ENCODE measurements at regions not wholly inside any gene's neighbourhood (a gene's known extent, or its start where the extent isn't known, plus 50 kb on each side); places are given as distances from the start of the nearest gene placed in this dataset.
A peak's percentile ranks its signal among the peaks of the same experiment; 100 is the strongest.

DNA sequence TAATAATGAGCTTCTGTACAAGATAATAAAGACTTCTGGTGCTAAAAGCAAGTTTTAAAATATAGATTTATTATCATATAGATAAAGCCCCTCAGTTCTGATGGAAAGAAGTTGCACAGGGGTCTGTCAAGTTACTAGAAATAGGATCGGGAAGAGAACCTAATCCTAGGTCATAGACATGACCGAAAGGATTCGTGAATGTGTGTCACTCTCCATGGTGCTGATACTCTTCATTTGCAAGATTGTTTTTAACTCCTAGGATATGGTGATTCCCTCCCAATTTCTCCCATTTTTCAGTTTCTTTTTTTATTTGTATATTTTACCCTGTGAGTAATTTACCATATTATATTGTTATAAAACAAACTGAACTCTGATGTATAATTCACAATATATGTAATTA lies 58.9 kb upstream of the CTNNA2 start:
- DNase-seq = no peak

DNA sequence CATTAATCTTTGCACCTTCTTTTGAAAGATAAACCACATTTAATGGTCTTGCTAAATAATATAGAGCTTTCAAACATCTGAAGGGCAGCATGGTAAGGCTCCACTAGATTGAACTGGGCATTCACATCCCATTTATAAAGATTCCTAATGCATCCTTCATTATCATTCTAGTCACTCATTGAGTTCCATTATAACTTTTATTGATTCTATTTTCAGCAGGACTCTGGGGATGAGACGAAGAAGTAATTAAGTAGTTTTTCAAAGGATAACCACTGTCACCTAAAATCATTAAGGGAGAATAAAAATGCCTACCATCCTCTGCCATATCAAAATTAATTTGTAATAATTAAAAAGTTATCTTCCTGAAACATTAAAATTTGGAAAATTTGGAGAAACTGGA lies 60.2 kb upstream of the CTNNA2 start:
- no peak for DNase-seq

DNA sequence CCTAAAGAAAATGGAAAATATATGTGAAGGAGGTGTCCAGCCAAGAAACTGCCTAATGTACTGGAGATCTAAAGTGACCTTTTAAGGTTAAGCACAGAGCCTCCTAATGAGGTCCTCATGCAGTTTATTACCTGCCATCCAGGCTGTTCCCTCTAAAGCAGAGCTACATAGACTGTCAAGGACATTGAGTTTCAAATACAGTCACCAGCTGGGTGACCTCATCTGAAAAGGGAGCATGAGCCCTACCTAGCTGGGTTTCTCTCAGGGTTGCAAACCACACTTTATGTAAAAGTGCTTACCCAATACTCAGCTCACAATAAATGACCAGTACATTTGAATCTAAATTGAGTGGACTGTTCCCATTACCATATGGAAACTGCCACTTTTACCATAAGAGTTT lies 65.4 kb upstream of the CTNNA2 start:
- DNase-seq = no peak

DNA sequence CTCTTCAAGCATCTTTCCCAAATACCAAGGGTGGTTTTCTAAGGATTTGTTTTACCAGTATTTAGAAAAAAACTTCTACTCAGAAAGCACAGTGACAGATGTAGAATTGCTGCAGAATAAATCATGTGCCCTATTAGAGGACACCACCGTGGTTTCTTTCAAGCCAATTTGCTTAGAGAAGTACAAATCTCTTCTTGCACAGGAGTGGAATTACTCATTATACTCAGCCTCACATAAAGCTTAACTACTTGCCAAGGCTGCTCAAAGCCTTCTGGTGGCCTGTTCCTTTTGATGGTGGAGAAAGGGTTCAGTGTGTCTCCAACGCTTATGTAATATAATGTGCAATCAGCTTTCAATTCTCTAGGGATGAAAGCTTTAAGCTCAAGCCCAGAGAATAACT lies 66.5 kb upstream of the CTNNA2 start:
- no peak for DNase-seq

DNA sequence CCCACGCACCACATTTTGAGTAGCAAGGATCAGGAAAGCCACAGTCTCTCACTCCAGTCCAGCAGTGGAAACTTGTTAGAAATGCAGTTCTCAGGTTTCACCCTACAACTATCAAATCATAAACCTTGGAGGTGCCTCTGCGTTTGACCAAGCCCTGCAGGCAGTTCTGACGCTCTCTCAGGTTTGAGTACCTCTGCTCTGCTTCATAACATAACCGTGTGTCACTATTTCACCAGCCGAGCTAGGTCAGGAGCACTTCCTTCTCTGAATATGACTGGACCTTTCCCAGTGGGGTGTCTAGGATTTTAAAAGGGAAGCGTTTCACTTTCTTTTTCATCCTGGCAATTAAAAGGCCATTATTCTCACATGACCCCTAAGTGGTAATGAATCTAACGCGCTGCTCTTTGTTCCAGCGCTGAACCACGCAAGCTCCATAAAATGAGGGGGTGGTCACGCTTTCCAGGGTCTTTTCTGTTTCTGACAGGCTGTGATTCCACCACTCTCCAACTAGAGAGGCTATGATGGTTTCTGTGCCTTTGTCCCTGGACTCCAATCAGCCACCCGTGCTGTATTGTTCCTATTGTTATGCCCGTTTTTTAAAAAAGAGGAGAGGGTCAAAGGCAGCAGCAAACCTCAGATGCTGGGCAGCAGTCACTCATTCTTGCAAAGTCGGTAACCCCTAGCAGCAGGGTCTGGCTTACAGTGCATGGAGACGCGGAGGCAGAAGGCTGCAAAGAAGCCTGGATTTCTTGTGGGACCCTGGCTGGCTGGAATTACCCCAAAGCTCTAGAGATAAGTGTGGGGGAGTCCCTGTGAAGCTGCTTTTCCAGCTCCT lies 75.2 kb upstream of the CTNNA2 start:
- no peak for DNase-seq

DNA sequence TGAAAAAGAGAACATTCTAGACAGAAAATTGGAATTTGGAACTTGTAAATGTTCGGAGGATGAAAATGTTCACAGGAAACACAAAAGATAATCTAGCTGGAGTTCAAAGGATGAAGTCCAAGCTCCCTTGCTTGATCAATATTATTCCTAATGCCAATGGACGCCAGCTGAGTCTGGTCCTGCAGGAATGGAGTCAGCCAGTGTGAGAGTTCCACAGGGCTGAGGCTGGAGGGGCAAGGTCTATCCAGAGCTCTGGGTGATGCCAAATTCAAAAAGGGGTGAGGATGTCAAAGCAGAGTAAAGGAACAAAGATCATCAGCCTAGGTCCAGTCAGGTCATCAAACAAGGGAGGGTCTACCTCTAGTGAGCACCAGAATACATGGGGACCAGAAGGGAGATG lies 78.5 kb upstream of the CTNNA2 start:
- DNase-seq = no peak

DNA sequence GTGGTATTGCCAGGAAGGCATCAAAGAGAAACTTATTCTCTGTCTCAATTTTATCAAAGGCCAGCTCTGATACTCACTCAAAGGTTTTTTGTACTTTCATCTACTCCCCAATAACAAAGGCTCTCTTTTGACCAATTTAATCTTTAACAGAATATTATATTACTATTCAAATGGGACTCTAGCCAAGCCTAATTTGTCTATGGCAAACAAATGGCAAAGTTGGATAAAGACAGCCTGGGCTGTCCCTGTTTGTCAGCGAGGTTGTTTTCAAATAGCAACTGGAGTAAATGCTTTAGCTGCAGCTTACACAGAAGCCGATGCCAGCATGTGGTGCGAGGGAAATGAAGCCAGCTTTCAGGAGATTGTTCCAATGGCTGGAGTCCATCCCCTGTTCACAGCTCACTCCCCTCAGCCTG lies 80.1 kb upstream of the CTNNA2 start:
- DNase-seq = no peak

DNA sequence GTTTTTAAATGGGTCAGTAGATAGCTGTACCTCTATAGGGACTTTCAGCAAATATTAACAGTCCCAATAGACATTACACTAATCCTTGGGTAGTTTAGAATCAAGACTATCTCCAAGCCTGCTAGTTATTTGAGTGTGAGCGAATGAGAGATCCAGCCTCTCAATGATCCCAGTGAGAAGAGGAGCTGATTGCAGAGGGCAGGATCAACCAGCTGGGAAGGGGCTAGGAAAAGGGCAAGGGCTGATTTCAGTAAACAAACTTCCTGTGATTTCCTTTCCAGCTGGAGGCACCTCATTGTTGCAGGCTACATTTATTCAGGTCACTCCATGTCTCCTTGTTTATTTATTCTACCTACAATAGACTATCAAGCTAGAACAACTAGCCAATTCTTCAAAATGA lies 84.1 kb upstream of the CTNNA2 start:
- no peak for DNase-seq

DNA sequence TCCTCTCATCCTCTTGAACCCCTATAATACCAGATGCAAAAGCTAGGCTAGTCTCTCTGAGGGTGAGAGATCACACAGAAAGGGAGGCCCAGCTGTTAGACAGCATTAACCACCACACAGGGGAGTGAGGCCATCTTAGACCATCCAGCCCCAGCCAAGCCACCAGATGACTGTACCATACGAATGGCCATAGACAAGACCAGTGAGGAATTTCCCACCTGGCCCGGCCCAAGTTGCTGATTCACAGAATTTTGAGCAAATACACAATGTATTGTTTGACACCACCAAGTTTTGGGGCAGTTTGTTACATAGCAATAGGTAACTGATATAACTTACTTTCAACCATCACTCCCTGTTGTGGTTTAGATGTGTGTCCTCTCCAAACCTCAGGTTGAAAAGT lies 98.2 kb upstream of the CTNNA2 start:
- DNase-seq = no peak

DNA sequence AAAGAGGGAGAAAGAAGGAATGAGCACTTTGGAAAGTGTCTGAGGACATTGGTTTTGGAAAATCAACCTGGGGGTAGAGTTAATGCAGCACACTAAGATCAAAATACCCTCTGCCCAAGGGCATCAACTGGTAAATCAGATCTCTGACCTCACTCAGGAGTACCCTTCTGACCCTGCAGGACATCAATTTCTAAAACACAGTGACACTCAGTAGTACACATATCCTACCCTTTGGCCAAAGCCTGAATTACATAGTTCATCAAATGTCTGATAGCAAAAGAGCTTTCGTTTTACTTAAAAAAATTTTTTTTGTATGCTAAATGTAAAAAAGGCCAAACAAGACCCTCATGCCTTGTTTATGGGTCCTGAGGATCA lies 118.4 kb upstream of the CTNNA2 start:
- no peak for DNase-seq

DNA sequence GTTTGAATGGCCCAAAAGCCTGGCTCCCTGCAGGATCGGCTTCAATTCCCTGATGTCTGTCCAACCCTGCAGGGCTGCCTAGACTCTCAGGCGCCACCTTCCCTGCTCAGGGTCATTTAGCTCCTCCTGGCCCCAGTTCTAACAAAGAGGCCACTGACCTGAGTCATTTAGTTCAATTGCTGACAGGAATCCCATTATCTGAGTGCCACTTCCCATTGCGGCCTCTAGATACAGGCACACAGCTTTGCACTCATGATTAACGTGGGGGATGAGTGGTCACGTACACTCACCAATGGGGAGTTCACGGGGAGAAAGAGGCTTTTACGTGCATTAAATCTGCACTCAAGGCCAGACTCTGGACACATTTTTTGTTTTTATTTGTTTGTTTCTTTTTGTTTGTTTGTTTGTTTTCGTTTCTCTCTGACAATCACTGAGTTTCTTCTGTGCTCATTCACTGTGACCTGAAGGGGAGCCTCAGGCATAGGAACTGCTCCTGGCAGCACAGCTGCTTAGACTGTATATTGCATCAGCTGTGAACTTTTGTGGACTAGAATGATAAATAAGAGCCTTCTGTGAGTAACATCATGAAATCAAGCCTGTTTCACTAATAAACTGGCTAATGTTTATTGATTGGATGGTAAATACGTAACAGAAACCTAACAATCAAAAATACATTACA lies 118.9 kb upstream of the CTNNA2 start:
- DNase-seq = no peak

DNA sequence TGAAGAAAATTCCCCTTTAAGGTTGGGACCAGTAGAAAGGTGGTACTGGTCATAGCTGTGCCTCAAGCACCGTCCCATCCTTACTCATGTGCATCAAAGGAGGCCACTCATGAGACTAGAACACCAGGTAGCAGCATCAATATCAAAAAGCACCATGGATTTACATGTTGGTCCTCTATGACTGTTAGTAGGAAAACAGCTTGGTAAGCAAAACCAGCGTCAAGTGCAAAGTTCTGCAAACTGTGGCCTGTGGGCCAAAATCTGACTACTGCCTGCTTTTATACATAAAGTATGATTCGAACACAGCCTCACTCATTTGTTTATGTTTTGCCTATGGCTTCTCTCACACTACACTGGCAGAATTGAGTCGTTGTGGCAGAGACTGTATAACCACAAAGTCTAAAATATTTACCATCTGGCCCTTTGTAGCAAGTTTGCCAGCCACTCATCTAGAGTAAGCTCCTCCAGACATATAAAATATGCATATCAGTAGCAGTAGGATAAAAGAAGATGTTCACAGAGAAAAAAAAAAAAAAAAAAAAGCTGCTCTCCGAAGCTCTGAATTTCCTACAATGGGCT lies 119.7 kb upstream of the CTNNA2 start:
- DNase-seq = no peak

DNA sequence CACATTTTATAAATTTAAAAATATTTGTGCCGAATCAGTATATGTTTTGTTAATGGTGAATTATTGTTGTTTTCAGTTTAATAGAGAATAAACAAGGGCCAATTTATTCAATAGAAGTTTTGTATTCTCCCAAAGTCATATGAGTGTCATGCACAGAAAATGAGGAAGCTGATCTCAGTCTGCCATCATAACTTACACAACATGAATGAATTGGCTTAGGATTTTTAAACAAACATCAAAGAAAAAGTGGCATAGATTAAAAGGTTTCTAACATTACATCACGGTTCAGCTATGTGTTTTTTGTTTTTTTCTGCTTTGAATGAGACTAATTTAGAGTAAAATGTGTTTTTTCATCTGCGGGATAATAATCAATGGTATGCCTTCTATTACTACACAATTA lies 123.4 kb upstream of the CTNNA2 start:
- DNase-seq = no peak

DNA sequence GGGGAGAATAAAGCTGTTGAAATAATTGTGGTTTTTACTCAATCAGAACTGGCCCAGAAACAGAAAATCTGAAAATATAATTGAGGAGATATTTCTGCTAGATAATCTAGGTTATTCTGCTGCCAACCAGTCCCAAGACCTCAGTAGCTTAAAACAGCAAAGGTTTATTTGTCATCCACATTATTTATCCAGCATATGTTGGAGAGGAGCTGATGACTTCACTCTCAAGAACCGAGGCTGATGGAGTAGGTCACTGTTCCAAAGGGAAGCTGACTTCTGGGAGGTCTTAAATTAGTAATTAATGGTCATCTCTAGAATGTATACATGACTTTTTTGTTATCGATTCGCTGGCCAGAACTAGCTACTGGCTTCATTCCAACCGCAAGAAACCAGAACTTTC lies 124.8 kb upstream of the CTNNA2 start:
- no peak for DNase-seq

DNA sequence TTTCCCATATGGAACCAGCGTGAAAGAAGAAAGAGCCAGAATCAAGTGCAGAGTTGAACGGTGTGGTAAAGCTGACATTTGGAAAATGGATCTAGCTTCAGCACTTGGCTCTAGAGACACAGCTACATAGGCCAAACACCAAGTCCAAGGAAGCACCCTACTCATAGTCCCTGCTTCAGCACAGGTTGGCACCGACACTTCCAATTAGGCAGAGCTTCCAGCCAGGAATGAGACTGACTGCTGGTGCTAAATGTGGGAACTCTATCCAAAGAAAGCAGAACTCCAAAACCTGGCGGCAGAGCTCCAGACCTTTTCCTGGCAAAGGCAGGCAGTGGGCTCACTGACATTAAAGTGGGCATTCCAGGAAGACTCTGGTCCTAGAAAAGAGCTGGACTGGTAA lies 125.4 kb upstream of the CTNNA2 start:
- no peak for DNase-seq

DNA sequence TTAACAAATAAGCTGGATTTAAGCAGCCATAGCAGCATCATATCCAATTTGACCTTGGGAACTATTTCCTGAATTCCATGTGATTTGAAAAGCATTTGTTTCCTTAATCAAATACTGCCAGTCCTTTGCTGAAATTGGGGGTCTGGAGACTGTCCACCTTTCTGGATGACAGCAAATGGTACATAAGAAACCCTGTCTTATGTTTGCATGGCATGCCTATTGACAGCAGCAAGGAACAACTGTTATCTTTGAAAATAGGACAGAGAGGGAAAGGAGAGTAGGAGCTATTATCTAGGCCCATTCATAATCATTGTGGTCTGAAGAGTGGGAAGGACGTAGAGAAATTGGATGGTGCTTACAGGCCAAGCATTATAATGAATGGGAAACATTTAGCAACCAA lies 129.2 kb upstream of the CTNNA2 start:
- DNase-seq = no peak

DNA sequence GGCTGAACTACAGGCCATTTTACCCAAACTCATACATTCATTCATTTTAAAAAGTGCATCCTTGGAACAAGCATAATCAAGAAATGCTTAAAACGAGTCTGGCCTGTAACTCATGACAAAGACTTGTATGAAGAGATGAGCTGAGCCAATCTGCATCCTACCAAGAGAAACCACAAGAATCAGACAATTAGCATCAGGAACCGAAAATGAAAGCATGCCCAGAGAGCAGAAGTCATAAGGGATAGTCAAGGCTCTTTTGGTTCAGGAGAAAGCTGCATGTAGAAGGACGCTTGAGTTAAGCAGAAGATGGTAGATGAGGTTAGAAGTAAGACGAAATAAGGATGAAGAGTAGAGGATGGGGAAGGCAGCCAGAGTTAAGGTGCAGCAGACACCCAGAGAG lies 137.0 kb upstream of the CTNNA2 start:
- no peak for DNase-seq

DNA sequence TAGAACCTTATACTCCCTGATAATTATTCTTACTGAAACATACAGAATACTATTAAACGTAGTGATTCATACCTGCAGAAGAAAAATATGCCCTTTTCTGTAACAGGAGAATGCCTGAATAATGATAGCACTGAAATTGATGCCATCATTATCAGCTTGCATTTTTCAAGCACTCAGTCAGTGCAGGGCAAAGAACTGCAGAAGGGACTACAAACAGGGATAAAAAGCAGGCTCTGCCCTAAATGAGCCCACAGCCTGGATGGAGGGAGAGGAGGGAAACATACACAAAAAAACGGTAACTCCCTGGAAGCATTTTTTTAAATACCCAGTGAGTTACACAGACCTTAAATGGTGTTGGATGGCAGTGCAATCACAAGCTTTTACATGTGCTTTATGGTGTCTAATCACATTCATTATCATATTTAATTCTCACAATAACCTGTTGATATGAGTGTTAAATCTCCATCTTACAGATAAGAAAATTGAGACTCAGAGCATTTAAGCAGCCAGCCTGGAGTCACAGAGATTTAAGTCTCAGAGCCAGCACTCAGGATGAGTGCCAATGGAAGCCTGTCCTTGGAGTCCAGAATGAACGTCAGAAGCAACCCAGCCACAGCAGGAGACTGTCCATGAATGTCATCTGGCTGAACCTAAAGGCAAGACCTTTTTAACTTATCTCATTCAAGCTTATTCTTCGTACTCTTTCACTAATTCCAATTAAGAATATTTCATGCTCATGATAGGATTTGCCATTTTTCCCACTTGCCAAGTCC lies 139.3 kb upstream of the CTNNA2 start:
- no peak for DNase-seq

DNA sequence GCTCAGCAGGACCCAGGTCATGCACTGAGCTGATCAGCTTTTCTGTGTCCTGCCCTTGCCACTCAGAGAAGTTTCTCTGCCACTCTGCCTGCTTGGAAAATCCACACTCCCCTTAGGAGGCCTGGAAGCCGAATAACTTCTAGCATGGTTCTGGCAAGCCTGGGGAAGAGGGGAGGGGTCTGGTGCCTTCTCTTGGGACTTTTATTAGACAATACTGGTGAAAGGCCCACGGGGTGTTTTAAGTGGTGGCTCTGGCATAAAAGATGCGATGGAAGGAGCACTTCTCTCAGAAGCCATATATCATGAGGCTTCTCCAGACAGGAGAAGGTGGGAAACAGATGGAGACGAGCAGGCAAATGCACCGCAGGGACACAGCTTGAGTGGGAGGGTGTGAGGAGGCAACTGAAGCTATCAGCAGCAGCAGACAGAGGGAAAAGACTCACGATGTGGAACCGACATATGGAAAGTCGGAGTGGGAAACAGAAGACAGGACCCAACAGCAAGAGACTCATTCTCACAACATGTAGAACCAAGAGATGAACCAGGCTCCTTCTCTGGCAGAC lies 141.8 kb upstream of the CTNNA2 start:
- no peak for DNase-seq

DNA sequence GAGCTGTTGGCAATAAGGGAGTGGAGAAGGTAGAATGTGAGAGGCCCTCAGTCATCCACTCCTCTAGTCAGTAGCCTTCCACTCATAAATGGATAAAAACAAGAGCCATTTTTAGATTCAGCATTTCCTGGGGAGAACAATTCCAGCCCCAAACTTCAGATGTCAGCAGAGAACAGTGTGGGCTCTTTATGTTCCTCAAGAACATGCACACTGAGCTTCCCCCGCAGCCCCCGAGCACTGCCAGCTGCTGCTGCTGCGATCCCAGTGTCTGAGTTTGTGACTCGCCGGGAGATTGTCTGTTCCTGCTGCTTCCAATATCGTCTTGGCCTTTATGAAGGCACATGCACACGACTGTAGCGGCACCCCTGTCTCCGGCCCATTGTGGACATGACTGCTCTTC lies 143.7 kb upstream of the CTNNA2 start:
- peak; percentile 3 for DNase-seq

DNA sequence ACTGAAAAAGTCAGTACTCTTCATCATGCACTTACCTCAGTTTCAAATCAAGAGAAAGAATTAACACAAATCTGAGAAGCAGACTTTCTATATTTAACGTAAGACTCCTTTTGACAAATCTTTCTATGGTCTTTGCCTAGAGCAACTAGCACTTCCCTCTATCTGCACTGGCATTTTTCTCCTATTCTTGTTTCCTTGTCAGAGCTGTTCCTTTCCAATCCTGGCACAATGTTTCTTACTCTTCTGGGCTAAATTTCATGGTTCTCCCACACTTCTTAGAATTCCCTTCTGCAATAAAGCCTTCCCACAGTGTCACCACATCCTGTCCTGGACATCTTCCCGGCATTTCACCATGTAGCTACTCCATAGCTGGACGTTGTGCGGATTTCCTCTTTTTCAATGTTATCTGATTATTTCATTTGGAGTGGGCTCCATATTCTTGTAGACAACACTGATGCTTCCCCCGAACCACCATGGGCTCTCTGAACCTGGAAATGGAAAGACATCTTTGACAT lies 144.7 kb upstream of the CTNNA2 start:
- DNase-seq = no peak

DNA sequence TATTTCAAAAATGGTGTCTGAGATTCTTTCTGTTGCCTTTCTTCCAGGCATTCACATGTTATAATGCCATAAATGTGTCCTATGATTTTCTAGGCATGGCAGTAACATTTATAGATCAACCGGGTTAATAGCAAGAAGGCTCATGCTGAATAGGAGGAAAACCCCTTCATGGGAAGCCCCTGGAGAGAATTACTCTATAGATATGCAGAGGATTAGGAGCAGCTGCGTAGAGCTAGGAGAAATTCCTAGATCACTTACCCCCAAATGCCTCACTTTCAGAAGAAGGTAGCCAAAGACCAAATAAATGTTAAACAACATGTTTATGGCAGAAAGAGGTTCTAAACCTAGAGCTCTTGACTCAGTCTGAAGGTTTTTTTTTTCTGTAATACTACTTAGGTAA lies 153.4 kb upstream of the CTNNA2 start:
- DNase-seq = no peak

DNA sequence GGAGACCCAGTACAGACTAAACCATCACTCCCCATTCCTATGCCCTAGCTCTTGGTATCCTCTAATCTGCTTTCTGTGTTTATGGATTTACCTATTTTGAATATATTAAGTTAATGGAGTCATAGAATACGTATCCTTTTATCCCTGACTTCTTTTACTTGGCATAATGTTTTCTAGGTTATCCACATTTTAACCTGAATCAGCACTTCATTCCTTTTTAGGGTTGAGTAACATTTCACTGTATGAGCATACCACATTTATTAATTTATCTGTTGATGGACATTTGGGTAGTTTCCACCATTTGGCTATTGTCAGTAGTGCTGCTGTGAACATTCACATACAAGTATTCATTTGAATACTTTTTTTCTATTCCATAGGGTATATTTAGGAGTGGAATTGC lies 157.3 kb upstream of the CTNNA2 start:
- DNase-seq = no peak
